Dermis microvascular lymphatic vessel endothelial cell (primary cell): ENCODE measurements at regions not wholly inside any gene's neighbourhood (a gene's known extent, or its start where the extent isn't known, plus 50 kb on each side); places are given as distances from the start of the nearest gene placed in this dataset.
A peak's percentile ranks its signal among the peaks of the same experiment; 100 is the strongest.
"Not testable (repeated sequence)": the region's sequence is repeated elsewhere in the genome, so short reads cannot be mapped to it uniquely, and the experiment has no call there.

Source experiments
- DNase-seq, 2 donors: peaks; one replicate each; pipeline versions ENCODE4 v3.0.0 to v3.0.0-alpha.2; 2010; ENCODE audit warnings: low read depth in 2 of 2

- DNase-seq = peak; percentile 34 to 88
Observed at GRCh38 chr12:28770322-28770721, 378.8 kb upstream of the FAR2 start.

- no peak for DNase-seq
Observed at GRCh38 chr12:28771968-28772367, 377.1 kb upstream of the FAR2 start.

- DNase-seq = no peak
Observed at GRCh38 chr12:28775556-28775955, 373.5 kb upstream of the FAR2 start.

- no peak for DNase-seq
Observed at GRCh38 chr12:28776220-28776619, 372.9 kb upstream of the FAR2 start.

GRCh38 chr12:28776913-28777422 is 372.1 kb upstream of the FAR2 start:
- DNase-seq = no peak

- no peak for DNase-seq
Observed at GRCh38 chr12:28777603-28778365, 371.3 kb upstream of the FAR2 start.

GRCh38 chr12:28780096-28780495 is 369.0 kb upstream of the FAR2 start:
- peak in 1 of 2 donors; percentile 42 for DNase-seq

GRCh38 chr12:28780960-28781359 is 368.1 kb upstream of the FAR2 start:
- DNase-seq = no peak

- no peak for DNase-seq
Observed at GRCh38 chr12:28781671-28782652, 367.1 kb upstream of the FAR2 start.

GRCh38 chr12:28782812-28783211 is 366.3 kb upstream of the FAR2 start:
- DNase-seq = no peak

- no peak for DNase-seq
Observed at GRCh38 chr12:28787151-28787550, 361.9 kb upstream of the FAR2 start.

- not testable (repeated sequence) for DNase-seq
Observed at GRCh38 chr12:28788256-28788655, 360.8 kb upstream of the FAR2 start.

- no peak for DNase-seq
Observed at GRCh38 chr12:28793581-28794151, 355.4 kb upstream of the FAR2 start.

- no peak for DNase-seq
Observed at GRCh38 chr12:28794211-28794610, 354.9 kb upstream of the FAR2 start.

GRCh38 chr12:28794786-28795185 is 354.3 kb upstream of the FAR2 start:
- DNase-seq = no peak

- DNase-seq = no peak
Observed at GRCh38 chr12:28795311-28795710, 353.8 kb upstream of the FAR2 start.

- no peak for DNase-seq
Observed at GRCh38 chr12:28799348-28799747, 349.7 kb upstream of the FAR2 start.

- DNase-seq = no peak
Observed at GRCh38 chr12:28800129-28800528, 348.9 kb upstream of the FAR2 start.

- DNase-seq = no peak
Observed at GRCh38 chr12:28802706-28803438, 346.2 kb upstream of the FAR2 start.

GRCh38 chr12:28807535-28807934 is 341.5 kb upstream of the FAR2 start:
- DNase-seq = no peak

- DNase-seq = no peak
Observed at GRCh38 chr12:28811457-28811856, 337.6 kb upstream of the FAR2 start.
